B cell (primary cell): ENCODE measurements at regions not wholly inside any gene's neighbourhood (a gene's known extent, or its start where the extent isn't known, plus 50 kb on each side); places are given as distances from the start of the nearest gene placed in this dataset.

Experiments used
- ATAC-seq: fragments of 200-7000 bp; cut with Tn5 transposase; one replicate; pipeline ENCODE4 v1.10.0; 2021; ENCODE audit warnings: low read depth, mild to moderate bottlenecking, moderate number of reproducible peaks, moderate library complexity
- CTCF ChIA-PET: fragments of 350-600 bp; sonication (Branson Sonifier 250); formaldehyde crosslinking; loops from one replicate; lab custom pipeline; 2021; ENCODE audit warnings: antibody characterized with exemption, inconsistent platforms; lab: Charles Lee
- POLR2A ChIA-PET: fragments of 350-600 bp; sonication (Branson Sonifier 250); formaldehyde crosslinking; loops from one replicate; lab custom pipeline; 2021; ENCODE audit warnings: antibody characterized with exemption; lab: Charles Lee
- DNase-seq: peaks from one replicate; pipeline ENCODE4 v3.0.0; 2013
- H2AFZ ChIP-seq: 2 replicates; pipeline ENCODE4 v1.6.1; 2012; ENCODE audit warnings: mild to moderate bottlenecking, low read depth, low read length; ENCODE audit not compliant: insufficient read depth, poor library complexity, severe bottlenecking
- H3K27ac ChIP-seq, 2 donors: 1 replicate in 1 of 2; 2 replicates in 1 of 2; pipeline ENCODE4 v1.5.1; 2012 to 2013; ENCODE audit warnings: low read length in 2 of 2, mild to moderate bottlenecking in 2 of 2, moderate library complexity in 1 of 2
- H3K27me3 ChIP-seq, 4 experiments: fragments of 200-600 bp in 1 of 4; sonication (generic) in 1 of 4; replicated peaks in 1 of 4; 1 replicate in 2 of 4; 2 replicates in 2 of 4; pipeline versions ENCODE4 v1.6.1 to v1.7.0; 2013 to 2016; ENCODE audit warnings: low read length in 3 of 4, mild to moderate bottlenecking in 2 of 4, mixed read lengths in 1 of 4, moderate library complexity in 1 of 4; ENCODE audit not compliant: insufficient read depth in 4 of 4, control insufficient read depth in 3 of 4; ENCODE audit errors: control extremely low read depth in 1 of 4
- H3K36me3 ChIP-seq, 2 experiments: replicated peaks in 1 of 2; 1 replicate in 1 of 2; 2 replicates in 1 of 2; pipeline versions ENCODE4 v1.6.1 to v1.7.1; 2013; ENCODE audit warnings: low read length in 1 of 2; ENCODE audit not compliant: insufficient read depth in 2 of 2, control insufficient read depth in 1 of 2; ENCODE audit errors: control extremely low read depth in 1 of 2, extremely low read depth in 1 of 2
- H3K4me1 ChIP-seq, 2 donors: fragments of 200-600 bp in 1 of 2; sonication (generic) in 1 of 2; 1 replicate in 1 of 2; 2 replicates in 1 of 2; pipeline versions ENCODE4 v1.5.1 to v1.6.1; 2013 to 2017; ENCODE audit warnings: low read length in 2 of 2; ENCODE audit not compliant: control insufficient read depth in 2 of 2, insufficient read depth in 2 of 2
- H3K4me2 ChIP-seq: replicated peaks from 2 replicates; pipeline ENCODE3; 2012; ENCODE audit warnings: mild to moderate bottlenecking, low read depth, low read length; ENCODE audit not compliant: poor library complexity, severe bottlenecking
- H3K4me3 ChIP-seq, 5 experiments: fragments of 200-600 bp in 1 of 5; sonication (generic) in 1 of 5; 1 replicate in 3 of 5; 2 replicates in 2 of 5; pipeline versions ENCODE4 v1.5.1 to v1.7.0; 2011 to 2016; ENCODE audit warnings: low read length in 4 of 5, mild to moderate bottlenecking in 4 of 5, low read depth in 2 of 5, control low read depth in 1 of 5, moderate library complexity in 1 of 5; ENCODE audit not compliant: insufficient read depth in 1 of 5; ENCODE audit errors: control extremely low read depth in 1 of 5, extremely low read depth in 1 of 5
- H3K79me2 ChIP-seq: fragments of 200-600 bp; sonication (generic); one replicate; pipeline ENCODE4 v1.6.0; 2016; ENCODE audit warnings: low read length; ENCODE audit not compliant: control insufficient read depth, insufficient read depth
- H3K9ac ChIP-seq: fragments of 200-600 bp; sonication (generic); 2 replicates; pipeline ENCODE4 v1.6.1; 2017; ENCODE audit warnings: mild to moderate bottlenecking, low read length, moderate library complexity
- H3K9me3 ChIP-seq, 3 donors: one replicate each; pipeline versions ENCODE4 v1.6.1 to v1.7.1; 2013; ENCODE audit warnings: low read length in 2 of 3; ENCODE audit not compliant: control insufficient read depth in 2 of 3, insufficient read depth in 1 of 3; ENCODE audit errors: control extremely low read depth in 1 of 3
- H4K20me1 ChIP-seq: 2 replicates; pipeline ENCODE4 v1.6.0; 2012; ENCODE audit warnings: mild to moderate bottlenecking, low read length; ENCODE audit not compliant: insufficient read depth, control insufficient read depth, poor library complexity, severe bottlenecking
- H3K27ac Mint-ChIP-seq: one replicate; pipeline ENCODE4 v1.8.0; 2021; ENCODE audit warnings: mixed read lengths
- H3K27me3 Mint-ChIP-seq: one replicate; pipeline ENCODE4 v1.8.0; 2021; ENCODE audit warnings: mixed read lengths
- H3K4me1 Mint-ChIP-seq: one replicate; pipeline ENCODE4 v1.8.0; 2021; ENCODE audit warnings: mixed read lengths
- H3K4me3 Mint-ChIP-seq: one replicate; pipeline ENCODE4 v1.8.0; 2021; ENCODE audit warnings: mixed read lengths
- H3K9me3 Mint-ChIP-seq: one replicate; pipeline ENCODE4 v1.8.0; 2022; ENCODE audit warnings: mixed read lengths; ENCODE audit not compliant: insufficient read depth
- EZH2 ChIP-seq: IDR thresholded peaks from 2 replicates; pipeline ENCODE4 v1.6.1; 2012; ENCODE audit warnings: borderline replicate concordance, low read depth, mild to moderate bottlenecking, moderate library complexity, low read length; ENCODE audit not compliant: insufficient read depth, poor library complexity, severe bottlenecking
- WGBS: methylation state at CpG from one replicate; pipeline ENCODE4 v1.1.5; 2013; ENCODE audit warnings: missing lambda C conversion rate; ENCODE audit not compliant: insufficient coverage; 5-methylcytosine and 5-hydroxymethylcytosine counted together
- intact Hi-C: fragments of 100-400 bp; cut with micrococcal nuclease; formaldehyde crosslinking; loops from one replicate; pipeline ENCODE4 v1.10.0; 2022
- TF ChIP-seq, protein P1 (sequence below): fragments of 200-600 bp; IDR thresholded peaks from one replicate; pipeline ENCODE4 v1.8.0; 2022; ENCODE audit warnings: antibody characterized with exemption, mild to moderate bottlenecking

DNA sequence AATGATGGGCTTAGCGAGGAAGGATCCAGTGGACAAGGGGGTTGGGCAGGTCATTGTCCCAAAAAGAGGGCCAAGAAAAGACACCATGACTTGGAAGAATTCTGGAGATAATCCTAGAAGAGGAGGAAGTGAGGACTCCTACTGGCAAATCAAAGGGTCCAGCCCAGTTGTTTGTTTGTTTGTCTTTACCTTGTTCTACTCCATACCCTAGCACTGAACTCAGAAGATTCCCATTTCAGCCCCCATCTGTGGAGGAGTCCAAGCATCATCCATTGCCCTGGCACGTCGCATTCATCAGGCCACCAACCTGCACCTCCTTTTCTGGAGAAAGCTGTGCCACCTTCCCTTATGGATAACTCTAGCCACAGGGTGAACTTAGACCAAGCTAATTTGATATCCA is 326.2 kb downstream of the EN1 start:
- Histone ChIP-seq H3K4me3 (no peak overlapping the region), H3K27ac (no peak overlapping the region), H3K27me3 (no peaks in the 10 kb centered on the region), H3K9me3 (peaks cover 0 to 16% (median 3%) of the 10 kb centered on the region in 3 donors), H2AFZ (no peak overlapping the region), H3K4me1 (no peaks in the 10 kb centered on the region), H3K79me2 (no peaks in the 10 kb centered on the region), H3K36me3 (no peaks in the 10 kb centered on the region), H4K20me1 (no peaks in the 10 kb centered on the region), H3K4me2 (no peak overlapping the region), H3K9ac (no peak overlapping the region)
- H3K4me1 Mint-ChIP-seq, result no peaks in the 10 kb centered on the region
- ChIA-PET POLR2A (no interaction called here), CTCF (no interaction called here)
- no peak for TF ChIP-seq EZH2
- TF ChIP-seq, protein P1, sequence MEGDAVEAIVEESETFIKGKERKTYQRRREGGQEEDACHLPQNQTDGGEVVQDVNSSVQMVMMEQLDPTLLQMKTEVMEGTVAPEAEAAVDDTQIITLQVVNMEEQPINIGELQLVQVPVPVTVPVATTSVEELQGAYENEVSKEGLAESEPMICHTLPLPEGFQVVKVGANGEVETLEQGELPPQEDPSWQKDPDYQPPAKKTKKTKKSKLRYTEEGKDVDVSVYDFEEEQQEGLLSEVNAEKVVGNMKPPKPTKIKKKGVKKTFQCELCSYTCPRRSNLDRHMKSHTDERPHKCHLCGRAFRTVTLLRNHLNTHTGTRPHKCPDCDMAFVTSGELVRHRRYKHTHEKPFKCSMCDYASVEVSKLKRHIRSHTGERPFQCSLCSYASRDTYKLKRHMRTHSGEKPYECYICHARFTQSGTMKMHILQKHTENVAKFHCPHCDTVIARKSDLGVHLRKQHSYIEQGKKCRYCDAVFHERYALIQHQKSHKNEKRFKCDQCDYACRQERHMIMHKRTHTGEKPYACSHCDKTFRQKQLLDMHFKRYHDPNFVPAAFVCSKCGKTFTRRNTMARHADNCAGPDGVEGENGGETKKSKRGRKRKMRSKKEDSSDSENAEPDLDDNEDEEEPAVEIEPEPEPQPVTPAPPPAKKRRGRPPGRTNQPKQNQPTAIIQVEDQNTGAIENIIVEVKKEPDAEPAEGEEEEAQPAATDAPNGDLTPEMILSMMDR, result no peak
- WGBS, result 90% methylated on average over 2 of the region's 3 CpGs
- H3K27me3 Mint-ChIP-seq, result no peaks in the 10 kb centered on the region
- intact Hi-C loops, result no loop called here
- H3K27ac Mint-ChIP-seq, result no peak overlapping the region
- H3K9me3 Mint-ChIP-seq, result no peaks in the 10 kb centered on the region
- no peak for DNase-seq
- H3K4me3 Mint-ChIP-seq, result no peak overlapping the region
- no peak for ATAC-seq

DNA sequence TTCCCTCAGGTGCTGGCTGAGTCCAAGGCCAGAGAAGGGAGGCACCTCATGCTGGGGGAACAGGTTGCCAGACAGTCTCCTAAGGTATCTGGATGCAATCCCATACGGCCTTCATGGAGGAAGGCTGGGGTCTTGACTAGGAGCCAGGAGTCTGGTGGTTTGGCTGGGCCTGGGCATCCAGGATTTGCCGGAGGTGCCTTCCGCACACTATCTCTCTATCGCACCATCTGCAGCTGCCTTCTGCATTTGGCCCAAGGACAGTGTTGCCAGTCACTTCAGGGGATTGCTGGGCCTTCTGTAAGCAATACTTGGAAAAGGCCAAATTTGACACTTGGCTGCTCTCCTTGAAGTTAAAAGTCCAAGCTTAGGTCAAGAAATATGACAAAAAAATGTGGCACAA is 327.2 kb downstream of the EN1 start:
- DNase-seq (no peak), ATAC-seq (no peak)
- Histone ChIP-seq H2AFZ (no peak overlapping the region), H3K27me3 (no peaks in the 10 kb centered on the region), H3K4me1 (no peaks in the 10 kb centered on the region), H3K9me3 (peaks cover 0 to 16% (median 3%) of the 10 kb centered on the region in 3 donors), H3K79me2 (no peaks in the 10 kb centered on the region), H3K4me3 (no peak overlapping the region), H3K9ac (no peak overlapping the region), H3K27ac (no peak overlapping the region), H3K36me3 (no peaks in the 10 kb centered on the region), H3K4me2 (no peak overlapping the region), H4K20me1 (no peaks in the 10 kb centered on the region)
- ChIA-PET CTCF (no interaction called here), POLR2A (no interaction called here)
- Mint-ChIP-seq H3K27me3 (no peaks in the 10 kb centered on the region), H3K9me3 (no peaks in the 10 kb centered on the region), H3K27ac (no peak overlapping the region), H3K4me1 (no peaks in the 10 kb centered on the region), H3K4me3 (no peak overlapping the region)
- WGBS, result 97% methylated on average over 4 of the region's 4 CpGs
- TF ChIP-seq, protein P1, result no peak
- intact Hi-C loops, result no loop called here
